ENCODE measurements at regions not wholly inside any gene's neighbourhood (a gene's known extent, or its start where the extent isn't known, plus 50 kb on each side); places are given as distances from the start of the nearest gene placed in this dataset.

GRCh38 chr13:75023609-75024008 is 458.4 kb downstream of the TBC1D4 start:
- intact Hi-C loops (cut with micrococcal nuclease): no loop called here
- H3K9me3 ChIP-seq (replicated peaks; ENCODE audit: control insufficient read depth, insufficient read depth, low read depth, low read length): no peaks in the 10 kb centered on the region
- FAIRE-seq: no peak
- TF ChIP-seq RFX1 (IDR thresholded peaks at IDR 0.05): no peak
- no peak for TF ChIP-seq ZNF592 (IDR thresholded peaks at IDR 0.05)
- no peak overlapping the region for H3K4me2 ChIP-seq (ENCODE audit: insufficient read depth, low read length)
- no peak for ATAC-seq
- 25% methylated on average over 1 of the region's 1 CpG for WGBS (ENCODE audit: insufficient coverage, low coverage, missing lambda C conversion rate)
- H3K36me3 ChIP-seq (ENCODE audit: control insufficient read depth, insufficient read depth, low read length): no peaks in the 10 kb centered on the region
- H3K27me3 ChIP-seq (ENCODE audit: control insufficient read depth in 2 of 2, insufficient read depth in 2 of 2, low read length in 2 of 2): no peaks in the 10 kb centered on the region
- no peaks in the 10 kb centered on the region for H3K4me1 ChIP-seq (replicated peaks in 1 of 2; ENCODE audit: control insufficient read depth in 2 of 2, insufficient read depth in 2 of 2, low read length in 2 of 2)
- no peak for DNase-seq (ENCODE audit: extremely low read depth in 1 of 4, low spot score in 3 of 4)
- no peaks in the 10 kb centered on the region for H3K79me2 ChIP-seq (ENCODE audit: control insufficient read depth, insufficient read depth, low read length)
- no peak overlapping the region for H2AFZ ChIP-seq (ENCODE audit: low read depth, low read length)
- H3K27ac ChIP-seq (ENCODE audit: extremely low read depth, low read depth, low read length): no peak overlapping the region
- ChIA-PET POLR2A (no interaction called here), CTCF (ENCODE audit: low intra/inter-chr PET ratio) (no interaction called here)
- BruUV-seq (replicated peaks): no TSS peak
- H3K9ac ChIP-seq (ENCODE audit: insufficient read depth in 1 of 2, low read depth in 2 of 2, low read length in 2 of 2): no peak overlapping the region
- H3K9me1 ChIP-seq (ENCODE audit: control insufficient read depth, insufficient read depth, low read length): no peaks in the 10 kb centered on the region
- no peak overlapping the region for H3K4me3 ChIP-seq
- H4K20me1 ChIP-seq (replicated peaks; ENCODE audit: control insufficient read depth, insufficient read depth, low read length): no peaks in the 10 kb centered on the region
- in situ Hi-C loops (cut with MboI): no loop called here

GRCh38 chr13:75021151-75021550 is 460.8 kb downstream of the TBC1D4 start:
- no peaks in the 10 kb centered on the region for H3K79me2 ChIP-seq (ENCODE audit: control insufficient read depth, insufficient read depth, low read length)
- no peaks in the 10 kb centered on the region for H3K4me1 ChIP-seq (replicated peaks in 1 of 2; ENCODE audit: control insufficient read depth in 2 of 2, insufficient read depth in 2 of 2, low read length in 2 of 2)
- no peaks in the 10 kb centered on the region for H4K20me1 ChIP-seq (replicated peaks; ENCODE audit: control insufficient read depth, insufficient read depth, low read length)
- POLR2A ChIA-PET: no interaction called here
- ATAC-seq (no peak), DNase-seq (ENCODE audit: extremely low read depth in 1 of 4, low spot score in 3 of 4) (no peak), FAIRE-seq (no peak)
- BruUV-seq (replicated peaks): no TSS peak
- no peaks in the 10 kb centered on the region for H3K9me3 ChIP-seq (replicated peaks; ENCODE audit: control insufficient read depth, insufficient read depth, low read depth, low read length)
- H3K27ac ChIP-seq (ENCODE audit: extremely low read depth, low read depth, low read length): no peak overlapping the region
- WGBS (ENCODE audit: insufficient coverage, low coverage, missing lambda C conversion rate): 6% methylated on average over 5 of the region's 5 CpGs
- CTCF ChIA-PET (ENCODE audit: low intra/inter-chr PET ratio): no interaction called here
- intact Hi-C loops (cut with micrococcal nuclease): no loop called here
- H3K27me3 ChIP-seq (ENCODE audit: control insufficient read depth in 2 of 2, insufficient read depth in 2 of 2, low read length in 2 of 2): no peaks in the 10 kb centered on the region
- no peak overlapping the region for H3K4me2 ChIP-seq (ENCODE audit: insufficient read depth, low read length)
- TF ChIP-seq PYGO2 (tag; IDR thresholded peaks at IDR 0.05) (no peak), POLR2AphosphoS5 (IDR thresholded peaks at IDR 0.05; ENCODE audit: control insufficient read depth, insufficient read depth, low read depth, low read length) (no peak), SETDB1 (IDR thresholded peaks at IDR 0.05; ENCODE audit: low read length) (no peak), RBM39 (optimal IDR thresholded peaks at IDR 0.05; ENCODE audit: low read depth, low read length) (no peak), STAG1 (CRISPR knock-in tag; IDR thresholded peaks at IDR 0.05; ENCODE audit: borderline replicate concordance) (no peak)
- H3K4me3 ChIP-seq: no peak overlapping the region
- H2AFZ ChIP-seq (ENCODE audit: low read depth, low read length): no peak overlapping the region
- in situ Hi-C loops (cut with MboI): no loop called here
- no peaks in the 10 kb centered on the region for H3K9me1 ChIP-seq (ENCODE audit: control insufficient read depth, insufficient read depth, low read length)
- no peaks in the 10 kb centered on the region for H3K36me3 ChIP-seq (ENCODE audit: control insufficient read depth, insufficient read depth, low read length)
- no peak overlapping the region for H3K9ac ChIP-seq (ENCODE audit: insufficient read depth in 1 of 2, low read depth in 2 of 2, low read length in 2 of 2)

Data from K562 (cell line).